ENCODE measurements at regions not wholly inside any gene's neighbourhood (a gene's known extent, or its start where the extent isn't known, plus 50 kb on each side); places are given as distances from the start of the nearest gene placed in this dataset.

DNA sequence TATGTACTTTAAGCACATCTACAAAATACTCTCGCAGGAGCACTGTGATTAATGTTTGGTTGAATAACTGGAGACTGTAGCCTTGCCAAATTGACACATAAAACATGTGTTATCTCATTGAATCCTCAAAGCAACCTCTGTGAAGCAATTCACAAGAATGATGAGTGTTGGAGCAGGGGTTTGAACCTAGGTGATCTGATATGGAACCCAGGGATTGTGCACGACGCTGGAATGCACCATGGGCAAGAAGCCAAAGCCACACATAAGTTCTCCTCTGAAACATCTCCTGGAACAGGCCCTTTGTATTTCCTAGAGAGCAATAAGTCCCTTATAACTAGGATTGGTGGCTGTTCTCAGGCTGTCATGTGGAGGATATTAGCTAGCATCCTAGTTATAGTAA lies 124.6 kb upstream of the IVNS1ABP start:
- no peak overlapping the region for H3K9ac ChIP-seq (ENCODE audit: low read depth, low read length)
- ATAC-seq (ENCODE audit: low read depth) = peak; percentile 48
- no CpG with 5 or more reads among the region's 3 CpGs for WGBS, 2 experiments (ENCODE audit: extremely low coverage in 2 of 2, insufficient read length in 1 of 2)
- peak; percentile 85 for TF ChIP-seq CEBPB (IDR thresholded peaks at IDR 0.05; ENCODE audit: low read depth, low read length)
- TF ChIP-seq BHLHE40 (IDR thresholded peaks at IDR 0.05; ENCODE audit: low read depth, low read length) = peak; percentile 4; the same call in 1 of the 2 replicates
- TF ChIP-seq RAD21 (IDR thresholded peaks at IDR 0.05; ENCODE audit: low read length) = no peak
- H4K5ac ChIP-seq (ENCODE audit: low read depth, low read length) = no peak overlapping the region
- H4K91ac ChIP-seq (ENCODE audit: insufficient read depth, low read depth, low read length) = no peak overlapping the region
- intact Hi-C loops (cut with micrococcal nuclease) (no loop called here), in situ Hi-C loops (cut with MboI; ENCODE audit: low sequenced_read_pairs) (no loop called here), dilution Hi-C loops (cut with HindIII; ENCODE audit: low sequenced_read_pairs, unreplicated experiment) (no loop called here)
- no peak overlapping the region for H2AFZ ChIP-seq (replicated peaks; ENCODE audit: low read length, poor library complexity)
- H3K27me3 ChIP-seq (ENCODE audit: control insufficient read depth, insufficient read depth, low read length) = no peaks in the 10 kb centered on the region
- no peak overlapping the region for H2BK15ac ChIP-seq (ENCODE audit: low read depth, low read length)
- H2BK20ac ChIP-seq (ENCODE audit: low read depth, low read length) = no peak overlapping the region
- no peak overlapping the region for H3K4ac ChIP-seq (ENCODE audit: low read depth, low read length)
- H3K9me1 ChIP-seq (ENCODE audit: insufficient read depth, low read length) = no peaks in the 10 kb centered on the region
- CTCF ChIA-PET = no interaction called here
- H3K4me2 ChIP-seq (ENCODE audit: low read depth, low read length) = no peak overlapping the region
- H3K14ac ChIP-seq (replicated peaks; ENCODE audit: low read depth, low read length) = no peak overlapping the region
- no peaks in the 10 kb centered on the region for H3K79me1 ChIP-seq (ENCODE audit: low read depth in 1 of 2, low read length in 2 of 2)
- H2BK120ac ChIP-seq (ENCODE audit: low read depth, low read length) = no peak overlapping the region
- no peak overlapping the region for H3K56ac ChIP-seq (ENCODE audit: extremely low read depth, insufficient read depth, low read length)
- no peak overlapping the region for H2AK9ac ChIP-seq (replicated peaks; ENCODE audit: low read depth, low read length, poor library complexity)
- no peaks in the 10 kb centered on the region for H3K36me3 ChIP-seq (ENCODE audit: control insufficient read depth, insufficient read depth, low read length)
- H3K27ac ChIP-seq (ENCODE audit: insufficient read depth, low read length) = no peak overlapping the region
- POLR2A ChIA-PET (ENCODE audit: unreplicated experiment) = no interaction called here
- BruUV-seq (replicated peaks) = no TSS peak
- H3K4me3 ChIP-seq (ENCODE audit: insufficient read depth, low read depth, low read length) = no peak overlapping the region
- H3K9me3 ChIP-seq (ENCODE audit: control insufficient read depth, insufficient read depth, low read length) = no peaks in the 10 kb centered on the region
- no peaks in the 10 kb centered on the region for H4K20me1 ChIP-seq (ENCODE audit: insufficient read depth, low read length)
- H3K18ac ChIP-seq (ENCODE audit: low read depth, low read length) = no peak overlapping the region
- H2AK5ac ChIP-seq (ENCODE audit: low read depth, low read length) = no peak overlapping the region
- H2BK5ac ChIP-seq (ENCODE audit: low read depth, low read length, poor library complexity, severe bottlenecking) = no peak overlapping the region
- no peak overlapping the region for H4K8ac ChIP-seq (ENCODE audit: low read depth in 2 of 2, low read length in 2 of 2)
- peak; percentile 74 for DNase-seq
- peaks cover 7% of the 10 kb centered on the region for H3K4me1 ChIP-seq (ENCODE audit: control insufficient read depth, insufficient read depth, low read length)
- no peak overlapping the region for H3K23ac ChIP-seq (ENCODE audit: low read depth, low read length)

All from IMR-90 (cell line).